HepG2 (cell line): ENCODE measurements at regions not wholly inside any gene's neighbourhood (a gene's known extent, or its start where the extent isn't known, plus 50 kb on each side); places are given as distances from the start of the nearest gene placed in this dataset.
A peak's percentile ranks its signal among the peaks of the same experiment; 100 is the strongest.

Source experiments
- FOXA3 ChIP-seq: IDR thresholded peaks from 2 replicates; pipeline ENCODE4 v1.6.1; 2016; ENCODE audit warnings: missing genetic modification reagents, missing compliant biosample characterization
- HMG20A ChIP-seq: IDR thresholded peaks from 2 replicates; pipeline ENCODE4 v1.6.1; 2016; ENCODE audit warnings: borderline replicate concordance
- HNF4A ChIP-seq: sonication (generic); formaldehyde crosslinking; IDR thresholded peaks from 2 replicates; pipeline ENCODE4 v1.4.0; 2020; ENCODE audit warnings: missing genetic modification reagents
- HOXA3 ChIP-seq: sonication (generic); formaldehyde crosslinking; IDR thresholded peaks from 2 replicates; pipeline ENCODE4 v1.5.0; 2020; ENCODE audit warnings: missing genetic modification reagents
- MEIS1 ChIP-seq: sonication (generic); formaldehyde crosslinking; IDR thresholded peaks from 2 replicates; pipeline ENCODE4 v1.9.0; 2021; ENCODE audit warnings: mild to moderate bottlenecking, missing genetic modification reagents, moderate library complexity, borderline replicate concordance
- RARA ChIP-seq: IDR thresholded peaks from 2 replicates; pipeline ENCODE4 v1.6.1; 2016; ENCODE audit warnings: missing genetic modification reagents, missing compliant biosample characterization
- SKI ChIP-seq: fragments of 450-650 bp; IDR thresholded peaks from one replicate; pipeline ENCODE4 v1.6.1; 2018; ENCODE audit warnings: mild to moderate bottlenecking; ENCODE audit not compliant: partially characterized antibody
- SOX5 ChIP-seq: IDR thresholded peaks from 2 replicates; pipeline ENCODE4 v1.6.1; 2016; ENCODE audit warnings: borderline replicate concordance
- TBX2 ChIP-seq: sonication (generic); formaldehyde crosslinking; IDR thresholded peaks from 2 replicates; pipeline ENCODE4 v1.5.0; 2020; ENCODE audit warnings: missing genetic modification reagents, mild to moderate bottlenecking, borderline replicate concordance
- TGIF2 ChIP-seq: IDR thresholded peaks from 2 replicates; pipeline ENCODE4 v1.6.1; 2016; ENCODE audit warnings: control low read depth, missing compliant biosample characterization
- ZNF33B ChIP-seq: sonication (generic); formaldehyde crosslinking; IDR thresholded peaks from 2 replicates; pipeline ENCODE4 v1.5.1; 2020; ENCODE audit warnings: mild to moderate bottlenecking, missing genetic modification reagents
- ZNF484 ChIP-seq: sonication (generic); formaldehyde crosslinking; IDR thresholded peaks from 2 replicates; pipeline ENCODE4 v1.5.1; 2020; ENCODE audit warnings: mild to moderate bottlenecking, low read depth, missing genetic modification reagents, borderline replicate concordance
- ZNF530 ChIP-seq: sonication (generic); formaldehyde crosslinking; IDR thresholded peaks from 2 replicates; pipeline ENCODE4 v1.5.0; 2020; ENCODE audit warnings: low read depth, mild to moderate bottlenecking, missing genetic modification reagents
- ZNF83 ChIP-seq: sonication (generic); formaldehyde crosslinking; IDR thresholded peaks from 2 replicates; pipeline ENCODE4 v1.4.0; 2020; ENCODE audit warnings: missing genetic modification reagents, mild to moderate bottlenecking, borderline replicate concordance
- TF ChIP-seq, protein P1 (sequence below): sonication (generic); formaldehyde crosslinking; IDR thresholded peaks from 2 replicates; pipeline ENCODE4 v1.8.0; 2022; ENCODE audit warnings: low read depth, missing genetic modification reagents
- TF ChIP-seq, protein P2 (sequence below): sonication (generic); formaldehyde crosslinking; IDR thresholded peaks from 2 replicates; pipeline ENCODE4 v1.8.1; 2023; ENCODE audit warnings: mild to moderate bottlenecking, moderate library complexity, missing genetic modification reagents
- TF ChIP-seq, protein P3 (sequence below): sonication (generic); formaldehyde crosslinking; IDR thresholded peaks from 2 replicates; pipeline ENCODE4 v1.5.0; 2020; ENCODE audit warnings: mild to moderate bottlenecking, missing genetic modification reagents, borderline replicate concordance
- TF ChIP-seq, protein P4 (sequence below): sonication (generic); formaldehyde crosslinking; IDR thresholded peaks from 2 replicates; pipeline ENCODE4 v1.4.0; 2020; ENCODE audit warnings: mild to moderate bottlenecking, low read depth, missing genetic modification reagents
- TF ChIP-seq, protein P5 (sequence below): sonication (generic); formaldehyde crosslinking; IDR thresholded peaks from 2 replicates; pipeline ENCODE4 v1.5.1; 2020; ENCODE audit warnings: mild to moderate bottlenecking, missing genetic modification reagents

DNA sequence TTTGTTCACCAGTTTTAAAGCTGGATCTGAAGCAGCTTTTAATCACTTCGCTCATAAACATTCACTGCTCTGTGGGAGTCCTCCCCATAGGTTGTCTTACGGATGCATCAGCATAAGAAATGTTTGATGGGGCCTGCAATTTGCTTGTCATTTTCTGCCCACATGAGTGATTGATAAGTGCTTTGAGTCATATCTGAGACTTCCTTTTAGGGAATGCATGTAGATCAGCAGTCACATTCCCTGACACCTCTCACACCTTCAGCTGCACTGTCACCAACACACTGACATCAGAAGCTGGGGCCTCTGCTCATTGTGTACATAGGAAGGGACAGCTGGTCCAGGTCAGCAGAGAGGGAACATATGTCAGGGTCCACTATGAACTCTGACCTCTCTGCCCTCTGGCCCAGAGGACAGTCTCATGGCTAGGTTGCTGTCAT is 84.1 kb upstream of the SPATA31D4 start (continued):
- TF ChIP-seq, protein P1, sequence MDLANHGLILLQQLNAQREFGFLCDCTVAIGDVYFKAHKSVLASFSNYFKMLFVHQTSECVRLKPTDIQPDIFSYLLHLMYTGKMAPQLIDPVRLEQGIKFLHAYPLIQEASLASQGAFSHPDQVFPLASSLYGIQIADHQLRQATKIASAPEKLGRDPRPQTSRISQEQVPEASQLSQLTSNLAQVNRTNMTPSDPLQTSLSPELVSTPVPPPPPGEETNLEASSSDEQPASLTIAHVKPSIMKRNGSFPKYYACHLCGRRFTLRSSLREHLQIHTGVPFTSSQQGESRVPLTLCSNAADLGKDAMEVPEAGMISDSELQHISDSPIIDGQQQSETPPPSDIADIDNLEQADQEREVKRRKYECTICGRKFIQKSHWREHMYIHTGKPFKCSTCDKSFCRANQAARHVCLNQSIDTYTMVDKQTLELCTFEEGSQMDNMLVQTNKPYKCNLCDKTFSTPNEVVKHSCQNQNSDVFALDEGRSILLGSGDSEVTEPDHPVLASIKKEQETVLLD (CRISPR knock-in tag) = no peak
- TF ChIP-seq HOXA3 (0 out of 2 replicates have a peak, but pooled peaks have one; percentile 45), SOX5 (CRISPR knock-in tag) (peak; percentile 72), MEIS1 (CRISPR knock-in tag) (peak; percentile 92; the same call in 1 of the 2 replicates), TGIF2 (CRISPR knock-in tag) (peak; percentile 37; the same call in 1 of the 2 replicates), HMG20A (CRISPR knock-in tag) (peak; percentile 84; the same call in 1 of the 2 replicates), SKI (peak; percentile 30), ZNF484 (CRISPR knock-in tag) (no peak), ZNF33B (CRISPR knock-in tag) (no peak), RARA (peak; percentile 92), ZNF530 (CRISPR knock-in tag) (no peak), ZNF83 (CRISPR knock-in tag) (no peak), FOXA3 (CRISPR knock-in tag) (peak; percentile 79; the same call in 1 of the 2 replicates), TBX2 (CRISPR knock-in tag) (peak; percentile 85; the same call in 1 of the 2 replicates), HNF4A (CRISPR knock-in tag) (peak; percentile 93)
- TF ChIP-seq, protein P2, sequence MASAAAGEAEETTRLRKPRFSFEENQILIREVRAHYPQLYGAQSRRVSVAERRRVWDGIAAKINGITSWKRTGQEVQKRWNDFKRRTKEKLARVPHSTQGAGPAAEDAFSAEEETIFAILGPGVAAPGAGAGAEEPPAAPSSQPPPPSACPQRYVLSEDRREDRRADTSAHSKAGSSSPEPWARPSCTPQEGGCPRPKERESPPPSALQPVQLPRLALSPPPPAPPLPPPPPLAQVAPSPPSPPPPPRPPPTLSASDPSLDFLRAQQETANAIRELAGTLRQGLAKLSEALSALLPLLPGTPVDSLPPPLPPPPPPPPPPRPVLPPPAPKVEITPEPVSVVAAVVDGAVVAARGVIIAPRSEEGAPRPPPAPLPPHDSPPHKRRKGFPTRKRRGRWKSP (CRISPR knock-in tag) = no peak
- TF ChIP-seq, protein P3, sequence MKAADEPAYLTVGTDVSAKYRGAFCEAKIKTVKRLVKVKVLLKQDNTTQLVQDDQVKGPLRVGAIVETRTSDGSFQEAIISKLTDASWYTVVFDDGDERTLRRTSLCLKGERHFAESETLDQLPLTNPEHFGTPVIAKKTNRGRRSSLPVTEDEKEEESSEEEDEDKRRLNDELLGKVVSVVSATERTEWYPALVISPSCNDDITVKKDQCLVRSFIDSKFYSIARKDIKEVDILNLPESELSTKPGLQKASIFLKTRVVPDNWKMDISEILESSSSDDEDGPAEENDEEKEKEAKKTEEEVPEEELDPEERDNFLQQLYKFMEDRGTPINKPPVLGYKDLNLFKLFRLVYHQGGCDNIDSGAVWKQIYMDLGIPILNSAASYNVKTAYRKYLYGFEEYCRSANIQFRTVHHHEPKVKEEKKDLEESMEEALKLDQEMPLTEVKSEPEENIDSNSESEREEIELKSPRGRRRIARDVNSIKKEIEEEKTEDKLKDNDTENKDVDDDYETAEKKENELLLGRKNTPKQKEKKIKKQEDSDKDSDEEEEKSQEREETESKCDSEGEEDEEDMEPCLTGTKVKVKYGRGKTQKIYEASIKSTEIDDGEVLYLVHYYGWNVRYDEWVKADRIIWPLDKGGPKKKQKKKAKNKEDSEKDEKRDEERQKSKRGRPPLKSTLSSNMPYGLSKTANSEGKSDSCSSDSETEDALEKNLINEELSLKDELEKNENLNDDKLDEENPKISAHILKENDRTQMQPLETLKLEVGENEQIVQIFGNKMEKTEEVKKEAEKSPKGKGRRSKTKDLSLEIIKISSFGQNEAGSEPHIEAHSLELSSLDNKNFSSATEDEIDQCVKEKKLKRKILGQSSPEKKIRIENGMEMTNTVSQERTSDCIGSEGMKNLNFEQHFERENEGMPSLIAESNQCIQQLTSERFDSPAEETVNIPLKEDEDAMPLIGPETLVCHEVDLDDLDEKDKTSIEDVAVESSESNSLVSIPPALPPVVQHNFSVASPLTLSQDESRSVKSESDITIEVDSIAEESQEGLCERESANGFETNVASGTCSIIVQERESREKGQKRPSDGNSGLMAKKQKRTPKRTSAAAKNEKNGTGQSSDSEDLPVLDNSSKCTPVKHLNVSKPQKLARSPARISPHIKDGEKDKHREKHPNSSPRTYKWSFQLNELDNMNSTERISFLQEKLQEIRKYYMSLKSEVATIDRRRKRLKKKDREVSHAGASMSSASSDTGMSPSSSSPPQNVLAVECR (CRISPR knock-in tag) = peak; percentile 48; the same call in 1 of the 2 replicates
- TF ChIP-seq, protein P4, sequence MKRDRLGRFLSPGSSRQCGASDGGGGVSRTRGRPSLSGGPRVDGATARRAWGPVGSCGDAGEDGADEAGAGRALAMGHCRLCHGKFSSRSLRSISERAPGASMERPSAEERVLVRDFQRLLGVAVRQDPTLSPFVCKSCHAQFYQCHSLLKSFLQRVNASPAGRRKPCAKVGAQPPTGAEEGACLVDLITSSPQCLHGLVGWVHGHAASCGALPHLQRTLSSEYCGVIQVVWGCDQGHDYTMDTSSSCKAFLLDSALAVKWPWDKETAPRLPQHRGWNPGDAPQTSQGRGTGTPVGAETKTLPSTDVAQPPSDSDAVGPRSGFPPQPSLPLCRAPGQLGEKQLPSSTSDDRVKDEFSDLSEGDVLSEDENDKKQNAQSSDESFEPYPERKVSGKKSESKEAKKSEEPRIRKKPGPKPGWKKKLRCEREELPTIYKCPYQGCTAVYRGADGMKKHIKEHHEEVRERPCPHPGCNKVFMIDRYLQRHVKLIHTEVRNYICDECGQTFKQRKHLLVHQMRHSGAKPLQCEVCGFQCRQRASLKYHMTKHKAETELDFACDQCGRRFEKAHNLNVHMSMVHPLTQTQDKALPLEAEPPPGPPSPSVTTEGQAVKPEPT (CRISPR knock-in tag) = no peak
- TF ChIP-seq, protein P5, sequence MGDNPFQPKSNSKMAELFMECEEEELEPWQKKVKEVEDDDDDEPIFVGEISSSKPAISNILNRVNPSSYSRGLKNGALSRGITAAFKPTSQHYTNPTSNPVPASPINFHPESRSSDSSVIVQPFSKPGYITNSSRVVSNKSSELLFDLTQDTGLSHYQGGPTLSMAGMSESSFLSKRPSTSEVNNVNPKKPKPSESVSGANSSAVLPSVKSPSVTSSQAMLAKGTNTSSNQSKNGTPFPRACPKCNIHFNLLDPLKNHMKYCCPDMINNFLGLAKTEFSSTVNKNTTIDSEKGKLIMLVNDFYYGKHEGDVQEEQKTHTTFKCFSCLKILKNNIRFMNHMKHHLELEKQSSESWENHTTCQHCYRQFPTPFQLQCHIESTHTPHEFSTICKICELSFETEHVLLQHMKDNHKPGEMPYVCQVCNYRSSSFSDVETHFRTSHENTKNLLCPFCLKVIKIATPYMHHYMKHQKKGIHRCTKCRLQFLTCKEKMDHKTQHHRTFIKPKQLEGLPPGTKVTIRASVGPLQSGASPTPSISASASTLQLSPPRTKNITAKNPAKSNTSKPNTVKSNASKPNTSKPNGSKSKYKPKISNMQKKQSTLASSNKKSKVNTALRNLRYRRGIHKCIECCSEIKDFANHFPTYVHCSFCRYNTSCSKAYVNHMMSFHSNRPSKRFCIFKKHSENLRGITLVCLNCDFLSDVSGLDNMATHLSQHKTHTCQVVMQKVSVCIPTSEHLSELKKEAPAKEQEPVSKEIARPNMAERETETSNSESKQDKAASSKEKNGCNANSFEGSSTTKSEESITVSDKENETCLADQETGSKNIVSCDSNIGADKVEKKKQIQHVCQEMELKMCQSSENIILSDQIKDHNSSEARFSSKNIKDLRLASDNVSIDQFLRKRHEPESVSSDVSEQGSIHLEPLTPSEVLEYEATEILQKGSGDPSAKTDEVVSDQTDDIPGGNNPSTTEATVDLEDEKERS (CRISPR knock-in tag) = peak; percentile 34; the same call in 1 of the 2 replicates
